HCT116 (cell line): ENCODE measurements at regions not wholly inside any gene's neighbourhood (a gene's known extent, or its start where the extent isn't known, plus 50 kb on each side); places are given as distances from the start of the nearest gene placed in this dataset.

Experiments
- ATAC-seq: fragments of 200-7000 bp; cut with Tn5 transposase; 2 replicates; pipeline ENCODE4 v1.9.1; 2020; ENCODE audit warnings: mild to moderate bottlenecking, moderate library complexity
- BruUV-seq: library from RNA; stranded (reverse); fragments of 400-500 nt; replicated peaks from 2 replicates; lab custom pipeline; 2021; lab: Mats Ljungman, UMichigan
- CTCF ChIA-PET: fragments of 300-600 bp; sonication (Branson Sonifier 250); formaldehyde crosslinking; loops from one replicate; lab custom pipeline; 2021; ENCODE audit warnings: antibody characterized with exemption; lab: Charles Lee
- POLR2A ChIA-PET: fragments of 300-600, 350-600 bp; sonication (Branson Sonifier 250); formaldehyde crosslinking; loops from one replicate; lab custom pipeline; 2021; ENCODE audit warnings: antibody characterized with exemption; lab: Charles Lee
- RAD21 ChIA-PET, 2 experiments: fragments of 300-600 bp; sonication (Branson Sonifier 250); formaldehyde crosslinking; loops; one replicate each; lab custom pipeline; 2023; ENCODE audit warnings: low total read pairs in 2 of 2; ENCODE audit not compliant: uncharacterized antibody in 2 of 2, unreplicated experiment in 2 of 2, low non-redundant PET in 1 of 2; lab: Charles Lee
- DNase-seq: peaks from one replicate; pipeline ENCODE4 v3.0.0-alpha.2; 2010; ENCODE audit warnings: low read depth, low spot score
- H2AFZ ChIP-seq: fragments of 200-600 bp; shearing (Covaris generic), sonication (generic); 2 replicates; pipeline ENCODE4 v1.6.1; 2017; ENCODE audit warnings: low read depth, mixed run types, mixed read lengths, antibody characterized with exemption, low read length; ENCODE audit not compliant: poor library complexity, severe bottlenecking
- H3K27ac ChIP-seq: 2 replicates; pipeline ENCODE4 v1.5.1; 2012; ENCODE audit warnings: low read depth, low read length
- H3K27me3 ChIP-seq: fragments of 200-600 bp; sonication (generic); 2 replicates; pipeline ENCODE4 v1.6.1; 2016; ENCODE audit warnings: mixed run types, low read length, mixed read lengths; ENCODE audit not compliant: insufficient read depth
- H3K36me3 ChIP-seq, 2 experiments: fragments of 200-500 bp in 1 of 2; fragments of 200-600 bp in 1 of 2; sonication (Bioruptor generic) in 1 of 2; sonication (generic) in 1 of 2; 2 replicates each; pipeline versions ENCODE4 v1.5.1 to v1.6.1; 2014 to 2016; ENCODE audit warnings: low read length in 2 of 2, inconsistent platforms in 1 of 2, mixed read lengths in 1 of 2, mixed run types in 1 of 2; ENCODE audit not compliant: insufficient read depth in 2 of 2, control insufficient read depth in 1 of 2
- H3K4me1 ChIP-seq, 2 experiments: fragments of 200-600 bp in 1 of 2; sonication (generic) in 1 of 2; 2 replicates each; pipeline versions ENCODE4 v1.5.1 to v1.6.1; 2012 to 2017; ENCODE audit warnings: low read length in 2 of 2, inconsistent platforms in 1 of 2, mild to moderate bottlenecking in 1 of 2, mixed read lengths in 1 of 2, mixed run types in 1 of 2, moderate library complexity in 1 of 2; ENCODE audit not compliant: insufficient read depth in 2 of 2, control insufficient read depth in 1 of 2
- H3K4me2 ChIP-seq: fragments of 200-600 bp; sonication (generic); 2 replicates; pipeline ENCODE4 v1.6.1; 2017; ENCODE audit warnings: mixed run types, low read length, mixed read lengths
- H3K4me3 ChIP-seq, 2 experiments: fragments of 200-600 bp in 1 of 2; sonication (generic) in 1 of 2; replicated peaks in 1 of 2; 2 replicates each; pipeline ENCODE4 v1.5.1; 2011 to 2016; ENCODE audit warnings: low read length in 2 of 2, control low read depth in 1 of 2, low read depth in 1 of 2, mild to moderate bottlenecking in 1 of 2, mixed read lengths in 1 of 2, mixed run types in 1 of 2
- H3K79me2 ChIP-seq: fragments of 200-600 bp; sonication (generic); 2 replicates; pipeline ENCODE4 v1.6.1; 2017; ENCODE audit warnings: mild to moderate bottlenecking, mixed run types, low read length, moderate library complexity, mixed read lengths; ENCODE audit not compliant: insufficient read depth
- H3K9ac ChIP-seq: fragments of 200-600 bp; sonication (generic); 2 replicates; pipeline ENCODE4 v1.6.1; 2016; ENCODE audit warnings: low read length, mixed read lengths
- H3K9me2 ChIP-seq: fragments of 200-600 bp; sonication (generic), shearing (Covaris generic); 2 replicates; pipeline ENCODE4 v1.6.1; 2017; ENCODE audit warnings: mixed run types, mild to moderate bottlenecking, moderate library complexity; ENCODE audit not compliant: insufficient read depth
- H3K9me3 ChIP-seq, 2 experiments: fragments of 200-500 bp in 1 of 2; fragments of 200-600 bp in 1 of 2; sonication (Bioruptor generic) in 1 of 2; sonication (generic) in 1 of 2; 2 replicates each; pipeline ENCODE4 v1.6.1; 2014 to 2017; ENCODE audit warnings: low read length in 2 of 2, mixed read lengths in 2 of 2, inconsistent platforms in 1 of 2, low read depth in 1 of 2, mild to moderate bottlenecking in 1 of 2, mixed run types in 1 of 2, moderate library complexity in 1 of 2; ENCODE audit not compliant: control insufficient read depth in 1 of 2, insufficient read depth in 1 of 2
- H4K20me1 ChIP-seq: fragments of 200-600 bp; sonication (generic), shearing (Covaris generic); 2 replicates; pipeline ENCODE4 v1.6.1; 2017; ENCODE audit warnings: mixed run types, mild to moderate bottlenecking, moderate library complexity; ENCODE audit not compliant: insufficient read depth
- ATF3 ChIP-seq: IDR thresholded peaks from 2 replicates; pipeline ENCODE4 v1.6.1; 2012
- CBX3 ChIP-seq: IDR thresholded peaks from 2 replicates; pipeline ENCODE4 v1.6.1; 2012; ENCODE audit warnings: low read depth
- POLR2AphosphoS5 ChIP-seq: IDR thresholded peaks from 2 replicates; pipeline ENCODE4 v1.6.1; 2011; ENCODE audit warnings: mild to moderate bottlenecking, low read depth, low read length, moderate library complexity
- SIN3A ChIP-seq: IDR thresholded peaks from 2 replicates; pipeline ENCODE4 v1.6.1; 2012; ENCODE audit warnings: low read depth
- SRF ChIP-seq: IDR thresholded peaks from 2 replicates; pipeline ENCODE4 v1.6.1; 2012; ENCODE audit warnings: low read depth
- YY1 ChIP-seq: IDR thresholded peaks from 2 replicates; pipeline ENCODE4 v1.6.1; 2011; ENCODE audit warnings: low read length, low read depth, moderate library complexity, mild to moderate bottlenecking; ENCODE audit not compliant: insufficient replicate concordance; ENCODE audit errors: extremely low read depth
- intact Hi-C: fragments of 100-400 bp; cut with micrococcal nuclease; formaldehyde crosslinking; loops from 2 replicates; pipeline ENCODE4 v1.10.0; 2022

DNA sequence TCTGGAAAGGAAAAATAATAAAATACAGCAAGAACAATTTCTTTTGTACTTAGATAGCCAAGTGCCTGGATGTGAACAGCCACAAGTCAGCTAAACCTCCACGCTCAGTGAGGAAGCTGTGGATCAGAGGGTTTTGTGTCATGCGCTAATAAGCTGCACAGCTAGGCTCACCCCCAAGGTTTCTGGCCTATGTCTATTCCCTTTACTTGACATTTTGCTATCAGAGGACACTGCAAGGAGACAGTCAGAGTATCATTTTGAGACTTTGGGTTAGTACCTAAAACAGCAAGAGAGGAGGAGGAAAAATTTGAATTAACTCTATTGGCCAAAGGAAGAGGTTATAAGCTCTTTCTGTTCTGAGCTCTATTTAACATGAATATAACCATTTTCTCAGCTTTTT, 139.3 kb downstream of the KCNJ2 start:
- Histone ChIP-seq H4K20me1 (no peaks in the 10 kb centered on the region), H3K4me3 (no peak overlapping the region), H2AFZ (no peak overlapping the region), H3K9me2 (no peaks in the 10 kb centered on the region), H3K4me1 (no peaks in the 10 kb centered on the region), H3K36me3 (no peaks in the 10 kb centered on the region), H3K4me2 (no peak overlapping the region), H3K79me2 (no peaks in the 10 kb centered on the region), H3K9ac (no peak overlapping the region), H3K27ac (no peak overlapping the region), H3K27me3 (no peaks in the 10 kb centered on the region), H3K9me3 (peaks cover 4 to 22% of the 10 kb centered on the region in 2 experiments; a peak in 1 of 4 replicates)
- intact Hi-C loops = no loop called here
- DNase-seq (no peak), ATAC-seq (no peak)
- POLR2A ChIA-PET = no interaction called here
- TF ChIP-seq SIN3A = no peak
- no peak for TF ChIP-seq YY1
- no peak for TF ChIP-seq POLR2AphosphoS5
- no peak for TF ChIP-seq ATF3
- RAD21 ChIA-PET = no interaction called here
- CTCF ChIA-PET = no interaction called here
- BruUV-seq = no TSS peak

GRCh38 chr17:70310221-70310672, 140.9 kb downstream of the KCNJ2 start:
- H3K9me2 ChIP-seq = no peaks in the 10 kb centered on the region
- no peaks in the 10 kb centered on the region for H4K20me1 ChIP-seq
- DNase-seq (no peak), ATAC-seq (no peak)
- H3K27me3 ChIP-seq = no peaks in the 10 kb centered on the region
- BruUV-seq = no TSS peak
- CTCF ChIA-PET = no interaction called here
- RAD21 ChIA-PET = no interaction called here
- no peak overlapping the region for H3K9ac ChIP-seq
- no peak overlapping the region for H3K27ac ChIP-seq
- H2AFZ ChIP-seq = no peak overlapping the region
- POLR2A ChIA-PET = no interaction called here
- TF ChIP-seq SRF (no peak), CBX3 (no peak)
- no peaks in the 10 kb centered on the region for H3K36me3 ChIP-seq
- intact Hi-C loops = no loop called here
- H3K9me3 ChIP-seq = peaks cover 0 to 14% of the 10 kb centered on the region in 2 experiments; a peak in 1 of 4 replicates
- no peaks in the 10 kb centered on the region for H3K79me2 ChIP-seq
- no peak overlapping the region for H3K4me3 ChIP-seq
- no peaks in the 10 kb centered on the region for H3K4me1 ChIP-seq
- H3K4me2 ChIP-seq = no peak overlapping the region
